Cardiac muscle cell (in vitro differentiated cells and primary cell): ENCODE measurements at regions not wholly inside any gene's neighbourhood (a gene's known extent, or its start where the extent isn't known, plus 50 kb on each side); places are given as distances from the start of the nearest gene placed in this dataset.

Experiments used
- DNase-seq, 2 donors: peaks; one replicate each; pipeline versions ENCODE4 v3.0.0 to v3.0.0-alpha.2; 2010 to 2017; ENCODE audit warnings: low read depth in 1 of 2, low spot score in 1 of 2
- H3K27ac ChIP-seq: fragments of 200-600 bp; sonication (generic); 2 replicates; pipeline ENCODE4 v1.5.1; 2016
- H3K27me3 ChIP-seq: fragments of 200-600 bp; sonication (generic); 2 replicates; pipeline ENCODE4 v1.6.0; 2016; ENCODE audit warnings: control low read depth
- H3K36me3 ChIP-seq: fragments of 200-600 bp; sonication (generic); 2 replicates; pipeline ENCODE4 v1.5.1; 2016; ENCODE audit warnings: control low read depth
- H3K4me1 ChIP-seq: fragments of 200-600 bp; sonication (generic); 2 replicates; pipeline ENCODE4 v1.8.1; 2017; ENCODE audit warnings: low read depth, mild to moderate bottlenecking, mixed run types
- H3K4me3 ChIP-seq: fragments of 200-600 bp; sonication (generic); 2 replicates; pipeline ENCODE4 v1.5.1; 2016; ENCODE audit warnings: mild to moderate bottlenecking
- H3K9me3 ChIP-seq: fragments of 200-600 bp; sonication (generic); 2 replicates; pipeline ENCODE4 v1.5.1; 2017; ENCODE audit warnings: low read depth, mild to moderate bottlenecking, control low read depth
- CTCF ChIP-seq: IDR thresholded peaks from 2 replicates; pipeline ENCODE4 v1.5.1; 2012; ENCODE audit warnings: low read depth, mild to moderate bottlenecking, low read length

- Histone ChIP-seq H3K4me3 (no peak overlapping the region), H3K9me3 (no peaks in the 10 kb centered on the region), H3K27ac (no peak overlapping the region), H3K27me3 (no peaks in the 10 kb centered on the region), H3K36me3 (no peaks in the 10 kb centered on the region), H3K4me1 (no peaks in the 10 kb centered on the region)
- DNase-seq = no peak
- no peak for TF ChIP-seq CTCF
Observed at GRCh38 chr5:136529081-136529480, 163.7 kb upstream of the TRPC7 start.

GRCh38 chr5:136528481-136529030 is 163.2 kb upstream of the TRPC7 start:
- no peak for DNase-seq
- Histone ChIP-seq H3K27ac (no peak overlapping the region), H3K4me3 (no peak overlapping the region), H3K36me3 (no peaks in the 10 kb centered on the region), H3K27me3 (no peaks in the 10 kb centered on the region), H3K4me1 (no peaks in the 10 kb centered on the region), H3K9me3 (no peaks in the 10 kb centered on the region)
- TF ChIP-seq CTCF = no peak

GRCh38 chr5:136527311-136527710 is 162.0 kb upstream of the TRPC7 start:
- Histone ChIP-seq H3K4me1 (no peaks in the 10 kb centered on the region), H3K27ac (no peak overlapping the region), H3K36me3 (no peaks in the 10 kb centered on the region), H3K9me3 (no peaks in the 10 kb centered on the region), H3K27me3 (no peaks in the 10 kb centered on the region), H3K4me3 (no peak overlapping the region)
- no peak for DNase-seq
- TF ChIP-seq CTCF = no peak

- TF ChIP-seq CTCF = no peak
- Histone ChIP-seq H3K4me1 (no peaks in the 10 kb centered on the region), H3K4me3 (no peak overlapping the region), H3K9me3 (no peaks in the 10 kb centered on the region), H3K36me3 (no peaks in the 10 kb centered on the region), H3K27me3 (no peaks in the 10 kb centered on the region), H3K27ac (no peak overlapping the region)
- DNase-seq = no peak
Observed at GRCh38 chr5:136526791-136527190, 161.4 kb upstream of the TRPC7 start.

GRCh38 chr5:136526021-136526420 is 160.7 kb upstream of the TRPC7 start:
- no peak overlapping the region for H3K27ac ChIP-seq
- H3K27me3 ChIP-seq = no peaks in the 10 kb centered on the region
- TF ChIP-seq CTCF = no peak
- H3K36me3 ChIP-seq = no peaks in the 10 kb centered on the region
- H3K9me3 ChIP-seq = no peaks in the 10 kb centered on the region
- no peak for DNase-seq
- no peaks in the 10 kb centered on the region for H3K4me1 ChIP-seq
- no peak overlapping the region for H3K4me3 ChIP-seq

GRCh38 chr5:136525597-136525996 is 160.3 kb upstream of the TRPC7 start:
- TF ChIP-seq CTCF = no peak
- Histone ChIP-seq H3K27me3 (no peaks in the 10 kb centered on the region), H3K4me1 (no peaks in the 10 kb centered on the region), H3K36me3 (no peaks in the 10 kb centered on the region), H3K27ac (no peak overlapping the region), H3K9me3 (no peaks in the 10 kb centered on the region), H3K4me3 (no peak overlapping the region)
- no peak for DNase-seq
